Activated naive CD8-positive, alpha-beta T cell treated with anti-CD3 and anti-CD28 coated beads, Interleukin-2, amount 10 ng/mL, durations not matched to agents 7 days and 5 days (primary cell): ENCODE measurements at regions not wholly inside any gene's neighbourhood (a gene's known extent, or its start where the extent isn't known, plus 50 kb on each side); places are given as distances from the start of the nearest gene placed in this dataset.

ENCODE experiments used
- ATAC-seq: fragments of 150-1000 bp; cut with Tn5 transposase; one replicate; pipeline ENCODE4 v1.10.0; 2021; ENCODE audit warnings: low read depth, moderate library complexity
- POLR2A ChIA-PET: fragments of 350-600 bp; sonication (Branson Sonifier 250); formaldehyde crosslinking; loops from one replicate; lab custom pipeline; 2021; ENCODE audit warnings: antibody characterized with exemption; lab: Charles Lee
- DNase-seq: peaks from one replicate; pipeline ENCODE4 v3.0.0; 2021
- H3K27ac Mint-ChIP-seq: one replicate; pipeline ENCODE4 v1.8.0; 2022; ENCODE audit warnings: mild to moderate bottlenecking, mixed read lengths
- H3K27me3 Mint-ChIP-seq: one replicate; pipeline ENCODE4 v1.8.0; 2022; ENCODE audit warnings: mild to moderate bottlenecking, moderate library complexity, mixed read lengths
- H3K36me3 Mint-ChIP-seq: one replicate; pipeline ENCODE4 v1.8.0; 2021; ENCODE audit warnings: mild to moderate bottlenecking, mixed read lengths
- H3K4me1 Mint-ChIP-seq: one replicate; pipeline ENCODE4 v1.8.0; 2021; ENCODE audit warnings: mixed read lengths
- H3K4me3 Mint-ChIP-seq: one replicate; pipeline ENCODE4 v1.8.0; 2022; ENCODE audit warnings: mild to moderate bottlenecking, moderate library complexity, mixed read lengths
- H3K9me3 Mint-ChIP-seq: one replicate; pipeline ENCODE4 v1.8.0; 2021; ENCODE audit warnings: mixed read lengths

GRCh38 chr6:126600258-126600916, 260.5 kb downstream of the CENPW start:
- DNase-seq (no peak), ATAC-seq (no peak)
- Mint-ChIP-seq H3K4me1 (no peaks in the 10 kb centered on the region), H3K4me3 (no peak overlapping the region), H3K9me3 (peaks cover 6% of the 10 kb centered on the region), H3K27me3 (no peaks in the 10 kb centered on the region), H3K27ac (no peak overlapping the region), H3K36me3 (no peaks in the 10 kb centered on the region)
- POLR2A ChIA-PET = no interaction called here

- no peaks in the 10 kb centered on the region for H3K4me1 Mint-ChIP-seq
- DNase-seq (no peak), ATAC-seq (no peak)
- no peaks in the 10 kb centered on the region for H3K36me3 Mint-ChIP-seq
- H3K27ac Mint-ChIP-seq = no peak overlapping the region
- no peak overlapping the region for H3K4me3 Mint-ChIP-seq
- H3K27me3 Mint-ChIP-seq = no peaks in the 10 kb centered on the region
- peaks cover 4% of the 10 kb centered on the region for H3K9me3 Mint-ChIP-seq
- POLR2A ChIA-PET = no interaction called here
Measured at GRCh38 chr6:126603410-126603809, 263.5 kb downstream of the CENPW start.

- POLR2A ChIA-PET = no interaction called here
- no peak for ATAC-seq
Measured at GRCh38 chr6:126605089-126605488, 265.2 kb downstream of the CENPW start.

GRCh38 chr6:126607289-126607688, 267.4 kb downstream of the CENPW start:
- DNase-seq (no peak), ATAC-seq (no peak)
- H3K36me3 Mint-ChIP-seq = no peaks in the 10 kb centered on the region
- H3K4me3 Mint-ChIP-seq = no peak overlapping the region
- H3K27me3 Mint-ChIP-seq = no peaks in the 10 kb centered on the region
- POLR2A ChIA-PET = no interaction called here
- no peaks in the 10 kb centered on the region for H3K4me1 Mint-ChIP-seq
- no peak overlapping the region for H3K27ac Mint-ChIP-seq
- peaks cover 4% of the 10 kb centered on the region for H3K9me3 Mint-ChIP-seq

More at GRCh38 chr6:126605089-126605488, 265.2 kb downstream of the CENPW start:
- Mint-ChIP-seq H3K9me3 (peaks cover 4% of the 10 kb centered on the region), H3K36me3 (no peaks in the 10 kb centered on the region), H3K27me3 (no peaks in the 10 kb centered on the region), H3K27ac (no peak overlapping the region), H3K4me1 (no peaks in the 10 kb centered on the region), H3K4me3 (no peak overlapping the region)
- DNase-seq = no peak

- H3K36me3 Mint-ChIP-seq = no peaks in the 10 kb centered on the region
- ATAC-seq (no peak), DNase-seq (no peak)
- no peaks in the 10 kb centered on the region for H3K27me3 Mint-ChIP-seq
- H3K4me1 Mint-ChIP-seq = no peaks in the 10 kb centered on the region
- no peak overlapping the region for H3K27ac Mint-ChIP-seq
- H3K9me3 Mint-ChIP-seq = peaks cover 4% of the 10 kb centered on the region
- no peak overlapping the region for H3K4me3 Mint-ChIP-seq
- POLR2A ChIA-PET = no interaction called here
Measured at GRCh38 chr6:126608681-126609080, 268.8 kb downstream of the CENPW start.

GRCh38 chr6:126614642-126615504, 275.0 kb downstream of the CENPW start:
- Mint-ChIP-seq H3K4me3 (no peak overlapping the region), H3K27ac (no peak overlapping the region), H3K4me1 (no peaks in the 10 kb centered on the region), H3K27me3 (no peaks in the 10 kb centered on the region), H3K9me3 (peaks cover 4% of the 10 kb centered on the region), H3K36me3 (no peaks in the 10 kb centered on the region)
- DNase-seq (no peak), ATAC-seq (no peak)
- POLR2A ChIA-PET = no interaction called here

GRCh38 chr6:126616866-126617265, 277.0 kb downstream of the CENPW start:
- H3K9me3 Mint-ChIP-seq = peaks cover 2% of the 10 kb centered on the region
- H3K27ac Mint-ChIP-seq = no peak overlapping the region
- H3K36me3 Mint-ChIP-seq = no peaks in the 10 kb centered on the region
- DNase-seq (no peak), ATAC-seq (no peak)
- H3K27me3 Mint-ChIP-seq = no peaks in the 10 kb centered on the region
- H3K4me3 Mint-ChIP-seq = no peak overlapping the region
- no peaks in the 10 kb centered on the region for H3K4me1 Mint-ChIP-seq
- POLR2A ChIA-PET = no interaction called here

GRCh38 chr6:126618639-126619343, 278.9 kb downstream of the CENPW start:
- Mint-ChIP-seq H3K27ac (no peak overlapping the region), H3K4me1 (no peaks in the 10 kb centered on the region), H3K27me3 (no peaks in the 10 kb centered on the region), H3K36me3 (no peaks in the 10 kb centered on the region), H3K4me3 (no peak overlapping the region), H3K9me3 (no peaks in the 10 kb centered on the region)
- no peak for DNase-seq
- POLR2A ChIA-PET = no interaction called here
- no peak for ATAC-seq

GRCh38 chr6:126620719-126621118, 280.8 kb downstream of the CENPW start:
- H3K4me3 Mint-ChIP-seq = no peak overlapping the region
- POLR2A ChIA-PET = no interaction called here
- DNase-seq (no peak), ATAC-seq (no peak)
- H3K9me3 Mint-ChIP-seq = no peaks in the 10 kb centered on the region
- no peak overlapping the region for H3K27ac Mint-ChIP-seq
- no peaks in the 10 kb centered on the region for H3K27me3 Mint-ChIP-seq
- H3K36me3 Mint-ChIP-seq = no peaks in the 10 kb centered on the region
- H3K4me1 Mint-ChIP-seq = no peaks in the 10 kb centered on the region

- ATAC-seq = no peak
- DNase-seq = no peak
- Mint-ChIP-seq H3K27ac (no peak overlapping the region), H3K4me3 (no peak overlapping the region), H3K27me3 (no peaks in the 10 kb centered on the region), H3K9me3 (peaks cover 2% of the 10 kb centered on the region), H3K36me3 (no peaks in the 10 kb centered on the region), H3K4me1 (no peaks in the 10 kb centered on the region)
- POLR2A ChIA-PET = no interaction called here
Measured at GRCh38 chr6:126625019-126625418, 285.1 kb downstream of the CENPW start.

- Mint-ChIP-seq H3K27me3 (no peaks in the 10 kb centered on the region), H3K27ac (no peak overlapping the region), H3K4me3 (no peak overlapping the region), H3K4me1 (no peaks in the 10 kb centered on the region), H3K36me3 (no peaks in the 10 kb centered on the region), H3K9me3 (peaks cover 2% of the 10 kb centered on the region)
- ATAC-seq = no peak
- POLR2A ChIA-PET = no interaction called here
- no peak for DNase-seq
Measured at GRCh38 chr6:126628125-126628524, 288.2 kb downstream of the CENPW start.

GRCh38 chr6:126631363-126631762, 291.4 kb downstream of the CENPW start:
- ATAC-seq = no peak
- Mint-ChIP-seq H3K4me3 (no peak overlapping the region), H3K27me3 (no peaks in the 10 kb centered on the region), H3K36me3 (no peaks in the 10 kb centered on the region), H3K9me3 (peaks cover 2% of the 10 kb centered on the region), H3K4me1 (no peaks in the 10 kb centered on the region), H3K27ac (no peak overlapping the region)
- DNase-seq = no peak
- POLR2A ChIA-PET = no interaction called here

GRCh38 chr6:126632271-126632670, 292.4 kb downstream of the CENPW start:
- no peak overlapping the region for H3K4me3 Mint-ChIP-seq
- H3K27me3 Mint-ChIP-seq = no peaks in the 10 kb centered on the region
- no peaks in the 10 kb centered on the region for H3K4me1 Mint-ChIP-seq
- no peak overlapping the region for H3K27ac Mint-ChIP-seq
- DNase-seq (no peak), ATAC-seq (no peak)
- no peaks in the 10 kb centered on the region for H3K36me3 Mint-ChIP-seq
- peaks cover 2% of the 10 kb centered on the region for H3K9me3 Mint-ChIP-seq
- POLR2A ChIA-PET = no interaction called here
